HG02870 (cell line): ENCODE measurements at regions not wholly inside any gene's neighbourhood (a gene's known extent, or its start where the extent isn't known, plus 50 kb on each side); places are given as distances from the start of the nearest gene placed in this dataset.
"Not testable (repeated sequence)": the region's sequence is repeated elsewhere in the genome, so short reads cannot be mapped to it uniquely, and the experiment has no call there.

ENCODE experiments used
- ATAC-seq: cut with Tn5 transposase; IDR thresholded peaks from one replicate; pipeline ENCODE4 v1.9.1; 2021; ENCODE audit warnings: mild to moderate bottlenecking, moderate library complexity; ENCODE audit not compliant: unreplicated experiment

DNA sequence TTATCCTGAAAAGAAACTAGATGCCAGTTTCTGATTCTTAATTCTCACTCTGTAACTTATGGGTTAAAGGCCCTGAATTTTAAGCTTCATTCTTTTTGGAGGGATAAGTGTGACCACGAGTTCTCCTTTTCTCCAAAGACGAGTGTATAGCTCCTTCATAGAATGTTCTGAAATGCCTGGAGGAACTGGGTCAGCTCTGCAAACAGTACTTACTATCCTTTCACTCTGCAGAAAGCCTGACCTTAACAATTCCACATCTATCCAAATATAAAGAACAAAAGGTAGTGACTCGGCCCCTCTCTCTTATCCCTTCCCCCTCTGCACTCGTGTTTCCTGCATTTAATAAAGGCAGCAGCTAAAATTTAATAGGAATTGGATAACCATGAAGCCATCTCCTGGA, 150.5 kb downstream of the LYPLAL1 start:
- no peak for ATAC-seq

DNA sequence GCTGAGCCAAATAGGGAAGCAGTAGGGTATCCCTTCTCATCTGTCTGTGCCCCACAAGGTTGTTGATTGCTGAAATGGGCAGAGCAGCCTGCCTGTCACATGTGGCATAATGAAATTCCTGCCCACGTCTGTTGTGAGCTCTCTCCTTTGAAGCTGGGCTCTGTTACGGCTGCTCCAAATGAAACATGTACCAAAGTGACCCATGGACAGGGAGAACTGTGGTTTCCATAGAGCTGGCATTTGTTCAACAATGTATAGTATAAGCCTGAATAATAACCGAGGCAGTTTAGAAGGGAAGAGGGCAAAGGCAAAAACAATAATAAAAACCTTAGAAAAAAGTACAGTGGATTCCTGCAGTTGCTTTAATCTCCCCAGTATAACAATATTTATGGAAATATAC, 149.7 kb downstream of the LYPLAL1 start:
- no peak for ATAC-seq

DNA sequence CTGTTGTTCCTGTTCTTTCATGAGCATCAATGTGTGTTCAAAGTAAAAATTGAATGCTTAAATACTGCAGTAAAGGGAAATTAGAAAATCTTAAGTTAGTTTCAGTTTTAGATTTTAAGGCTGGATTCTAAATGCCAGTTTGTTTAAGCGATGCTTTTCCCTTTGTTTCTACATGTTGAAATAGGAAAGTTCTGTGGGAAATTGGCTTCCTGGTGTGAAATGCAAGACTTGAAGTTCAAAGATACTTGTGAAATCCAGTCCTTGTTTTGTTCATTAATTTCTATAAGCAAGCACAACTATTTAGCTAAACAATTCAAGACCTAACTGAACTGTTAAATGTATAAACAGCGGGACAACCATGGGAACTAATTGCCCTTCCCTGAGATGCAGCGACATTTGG, 149.1 kb downstream of the LYPLAL1 start:
- ATAC-seq = no peak

DNA sequence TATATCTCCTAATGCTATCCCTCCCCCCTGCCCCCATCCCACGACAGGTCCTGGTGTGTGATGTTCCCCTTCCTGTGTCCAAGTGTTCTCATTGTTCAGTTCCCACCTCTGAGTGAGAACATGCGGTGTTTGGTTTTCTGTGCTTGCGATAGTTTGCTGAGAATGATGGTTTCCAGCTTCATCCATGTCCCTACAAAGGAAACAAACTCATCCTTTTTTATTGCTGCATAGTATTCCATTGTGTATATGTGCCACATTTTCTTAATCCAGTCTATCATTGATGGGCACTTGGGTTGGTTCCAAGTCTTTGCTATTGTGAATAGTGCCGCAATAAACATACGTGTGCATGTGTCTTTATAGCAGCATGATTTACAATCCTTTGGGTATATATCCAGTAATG, 146.9 kb downstream of the LYPLAL1 start:
- not testable (repeated sequence) for ATAC-seq

DNA sequence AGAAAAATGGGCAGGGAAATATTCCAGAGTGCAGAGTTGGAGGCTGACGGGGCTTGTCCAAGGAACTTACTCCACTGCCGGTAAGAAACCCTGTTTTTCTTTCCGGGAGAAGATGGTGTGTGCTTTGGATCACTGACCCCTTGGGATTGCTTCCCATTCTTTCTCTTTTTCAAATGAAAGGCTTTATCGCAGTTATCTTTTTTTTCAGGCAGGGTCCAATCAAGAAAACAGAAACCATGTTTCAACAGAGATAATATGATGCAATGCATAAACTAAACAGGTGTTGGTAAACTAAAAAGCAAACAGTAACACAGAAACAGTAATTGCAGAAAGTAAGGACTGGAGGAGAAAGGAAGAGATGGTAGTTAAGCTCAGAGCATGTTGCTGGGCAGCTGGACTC, 145.1 kb downstream of the LYPLAL1 start:
- ATAC-seq = no peak

DNA sequence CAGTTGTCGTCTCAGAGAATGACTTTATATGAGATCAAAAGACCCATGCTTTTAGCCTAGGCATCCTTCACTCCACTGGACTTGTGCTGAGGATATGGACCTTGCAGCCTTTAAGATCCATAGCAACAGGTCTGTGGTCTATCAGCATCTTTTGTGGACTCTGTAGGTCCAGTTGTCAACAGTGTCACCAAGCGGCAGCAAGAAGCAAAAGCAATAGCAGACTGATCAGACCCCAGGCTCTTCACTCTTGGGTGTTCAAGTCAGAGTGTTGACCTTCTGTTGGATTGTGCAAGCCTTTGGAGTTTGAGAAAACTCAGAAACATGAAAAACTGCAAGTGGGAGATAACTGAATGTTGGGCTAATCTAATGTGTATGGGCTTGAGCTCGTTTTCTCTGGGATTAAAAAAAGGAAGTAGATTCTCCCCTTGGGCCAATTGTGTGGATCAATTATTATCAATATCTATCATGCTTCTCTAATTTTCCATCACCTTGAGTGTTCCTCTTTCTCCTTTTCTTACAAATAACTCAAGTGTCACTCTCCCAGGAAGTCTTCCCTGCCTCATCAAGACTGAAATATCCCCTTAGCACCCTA, 144.2 kb downstream of the LYPLAL1 start:
- ATAC-seq = no peak

DNA sequence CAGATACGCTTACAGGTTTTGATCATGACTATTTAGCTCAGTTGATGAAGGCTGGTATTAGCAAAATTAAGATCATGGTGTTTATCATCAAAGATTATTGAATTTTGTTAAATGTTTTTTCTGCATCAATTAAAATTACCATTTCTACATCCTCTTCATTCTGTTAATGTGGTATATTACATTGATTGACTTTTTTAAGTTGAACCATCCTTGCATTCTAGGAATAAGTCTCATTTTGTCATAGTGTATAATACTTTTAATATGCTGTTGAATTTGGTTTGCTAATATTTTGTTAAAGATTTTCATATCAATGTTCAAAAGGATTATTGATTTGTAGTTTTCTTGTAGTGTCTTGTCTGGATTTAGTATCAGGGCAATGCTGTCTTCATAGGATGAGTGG, 142.4 kb downstream of the LYPLAL1 start:
- ATAC-seq = no peak

DNA sequence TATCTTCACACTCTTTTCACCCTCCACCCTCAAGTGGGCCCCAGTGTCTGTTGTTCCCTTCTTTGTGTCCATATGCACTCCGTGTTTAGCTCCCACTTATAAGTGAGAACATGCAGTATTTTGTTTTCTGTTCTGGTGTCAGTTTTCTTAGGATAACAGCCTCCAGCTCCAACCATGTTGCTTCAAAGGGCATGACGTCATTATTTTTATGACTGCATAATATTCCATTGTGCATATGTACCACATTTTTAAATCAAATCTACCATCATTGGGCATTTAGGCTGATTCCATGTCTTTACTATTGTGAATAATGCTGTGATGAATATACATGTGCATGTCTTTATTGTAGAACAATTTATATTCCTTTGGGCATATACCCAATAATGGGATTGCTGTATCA, 140.3 kb downstream of the LYPLAL1 start:
- ATAC-seq = no peak

DNA sequence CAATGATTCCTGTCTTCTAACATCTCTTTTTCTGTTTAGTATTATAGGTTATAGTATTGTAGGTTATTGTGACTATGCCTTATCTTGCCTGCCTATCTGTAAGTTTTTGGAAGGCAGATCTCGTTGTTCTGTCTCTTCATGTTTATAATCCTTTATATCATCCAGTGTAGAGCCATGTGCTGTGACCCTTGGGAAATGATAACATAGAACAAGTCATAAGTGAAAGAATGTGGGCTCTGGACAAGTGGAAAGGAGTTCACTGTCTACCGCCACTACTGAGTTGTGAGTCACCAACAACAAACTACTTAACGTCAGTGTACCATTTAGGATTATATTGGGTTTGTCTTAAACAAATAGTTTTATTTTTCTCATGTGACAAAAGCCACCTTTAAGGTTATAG, 139.3 kb downstream of the LYPLAL1 start:
- ATAC-seq = no peak

DNA sequence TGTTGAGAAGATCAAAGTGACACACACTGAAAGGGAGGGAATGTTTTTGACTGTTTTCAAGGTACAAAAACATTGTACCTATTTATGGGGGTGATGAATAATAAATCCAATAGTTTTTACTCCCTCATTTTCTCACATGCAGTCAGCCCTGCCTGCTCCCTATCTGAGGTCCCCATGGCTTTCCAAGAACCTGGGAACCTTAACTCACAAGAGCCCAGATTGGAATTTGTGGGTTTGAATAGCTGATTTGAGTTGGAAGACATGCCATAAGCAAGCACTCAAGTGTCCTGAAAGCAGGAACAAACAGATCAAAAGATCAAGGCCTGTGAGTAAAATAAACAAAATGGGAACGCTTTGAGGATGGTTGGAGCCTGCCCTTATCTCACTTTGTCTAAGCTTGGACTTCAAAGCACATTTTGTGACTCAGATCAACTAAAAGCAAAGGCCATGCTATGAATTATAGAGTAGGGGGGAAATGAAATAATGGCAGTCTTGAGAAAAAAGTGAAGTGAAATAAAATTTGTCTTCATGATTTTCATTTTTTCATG, 136.6 kb downstream of the LYPLAL1 start:
- no peak for ATAC-seq

DNA sequence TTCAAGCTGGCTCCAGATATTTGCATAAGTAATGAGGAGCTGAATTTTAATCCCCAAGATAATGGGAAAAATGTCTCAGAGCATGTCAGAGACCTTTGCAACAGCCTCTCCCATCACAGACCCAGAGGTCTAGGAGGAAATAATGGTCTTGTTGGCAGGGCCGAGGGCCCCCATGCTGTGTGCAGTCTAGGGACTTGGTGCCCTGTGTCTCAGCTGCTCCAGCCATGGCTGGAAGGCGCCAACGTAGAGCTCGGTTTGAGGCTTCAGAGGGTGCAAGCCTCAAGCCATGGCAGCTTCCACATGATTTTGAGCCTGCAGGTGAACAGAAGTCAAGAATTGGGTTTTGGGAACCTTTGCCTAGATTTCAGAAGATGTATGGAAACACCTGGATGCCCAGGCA, 134.7 kb downstream of the LYPLAL1 start:
- no peak for ATAC-seq

DNA sequence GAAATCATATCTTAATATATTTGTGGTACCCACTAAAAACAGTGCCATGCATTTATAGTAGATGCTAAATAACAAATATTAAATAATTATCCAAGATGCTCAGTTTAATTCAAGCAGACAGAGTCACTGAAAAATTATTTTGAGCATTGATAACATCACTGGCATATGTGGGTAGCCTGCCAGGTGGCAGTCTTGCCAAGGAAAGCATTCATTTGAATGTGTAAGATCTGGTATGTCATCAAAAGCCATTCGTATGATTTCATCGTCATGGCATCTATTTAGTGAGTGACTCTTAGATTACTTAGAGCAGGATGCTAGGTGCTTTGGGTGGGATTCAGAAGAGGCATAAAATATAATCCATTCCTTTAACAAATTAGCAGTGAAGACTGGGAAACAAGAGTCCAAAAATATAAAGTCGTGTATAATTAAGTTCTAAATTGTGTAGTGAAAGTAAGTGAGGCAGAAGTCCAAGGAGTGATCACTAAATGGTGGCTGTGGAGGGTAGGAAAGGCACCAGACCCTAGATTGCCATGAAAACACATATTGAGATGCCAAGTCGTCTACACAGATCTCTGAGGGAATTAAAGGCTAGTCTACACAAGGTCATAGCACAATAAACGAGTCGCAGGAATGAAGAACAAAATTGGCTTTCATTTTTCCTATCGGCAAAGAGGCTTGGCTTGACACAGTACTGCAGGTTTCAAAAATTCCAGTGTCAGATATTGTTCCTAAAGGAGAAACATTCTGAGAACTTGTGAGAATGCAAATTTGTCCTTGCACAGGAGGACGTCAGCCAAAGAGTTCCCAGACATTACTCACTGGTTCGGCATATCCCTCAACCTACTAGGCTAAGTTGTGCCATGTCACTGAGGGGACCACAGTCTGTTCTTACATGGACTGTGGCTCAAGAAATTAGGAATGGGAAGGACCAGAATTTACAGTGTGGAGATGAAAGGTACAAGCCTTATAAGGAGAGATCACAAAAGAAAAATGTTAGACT, 130.8 kb downstream of the LYPLAL1 start:
- no peak for ATAC-seq

DNA sequence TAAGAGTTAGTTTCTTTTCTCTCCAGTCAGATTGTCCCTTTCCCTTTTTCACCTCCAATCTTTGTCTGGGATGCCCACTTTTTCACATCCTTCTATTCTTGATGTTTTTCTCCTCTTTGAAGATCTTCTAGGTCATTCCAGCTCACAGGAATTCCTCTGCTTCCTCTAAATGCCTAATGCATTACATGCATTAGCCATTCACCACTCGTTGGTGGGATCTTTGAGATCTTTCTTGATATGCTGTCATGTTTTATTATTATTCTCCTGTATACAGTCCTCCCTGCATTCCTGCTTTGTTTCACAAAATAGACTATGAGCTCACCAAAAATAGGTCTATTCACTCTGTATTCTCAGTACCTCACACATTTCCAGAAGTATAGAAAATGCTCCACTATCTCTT, 129.0 kb downstream of the LYPLAL1 start:
- no peak for ATAC-seq

DNA sequence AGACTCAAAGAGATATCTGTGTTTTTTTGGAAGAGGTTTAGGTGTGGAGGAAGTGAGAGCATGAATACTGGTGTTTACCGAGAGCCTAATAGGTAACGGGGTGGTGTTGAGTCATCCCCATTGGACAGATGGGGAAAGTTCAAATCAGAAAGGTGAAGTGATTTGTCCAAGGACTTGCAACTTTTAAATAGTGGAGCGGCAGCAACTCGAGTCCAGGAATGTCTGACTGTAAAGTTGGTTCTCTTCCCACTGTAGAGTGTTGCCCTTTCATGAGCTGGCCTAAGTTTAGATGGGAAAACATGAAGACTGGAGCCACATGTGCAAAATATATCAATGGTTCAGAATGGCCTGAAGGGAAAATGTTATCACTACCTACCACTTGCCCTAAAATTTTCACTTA, 125.7 kb downstream of the LYPLAL1 start:
- ATAC-seq = no peak

DNA sequence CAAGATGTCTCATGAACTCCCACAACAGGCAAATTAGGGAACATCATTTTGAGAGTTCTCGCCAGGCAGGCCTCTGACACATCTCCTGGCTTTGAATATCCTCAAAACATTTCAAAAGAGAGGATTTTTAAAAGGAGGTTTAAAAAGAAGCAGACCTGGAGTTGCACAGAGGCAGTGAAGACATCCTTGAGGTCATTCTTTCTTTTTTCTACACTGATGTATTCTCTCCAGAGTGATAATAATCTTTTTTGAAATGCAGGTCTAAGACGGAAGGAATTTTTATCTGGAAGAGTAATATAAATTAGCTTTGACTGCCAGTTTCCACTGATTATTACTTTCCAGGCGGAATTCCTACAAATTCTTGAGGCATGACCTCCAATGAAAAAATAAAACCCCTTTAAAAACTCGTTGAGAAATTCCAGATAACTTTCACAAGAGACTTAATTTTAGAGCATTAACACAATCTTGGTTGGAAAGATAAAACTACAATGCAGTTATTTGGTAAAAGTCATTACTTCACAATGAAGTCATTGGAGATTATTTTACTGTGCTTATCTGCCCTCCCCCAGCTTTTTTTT, 125.0 kb downstream of the LYPLAL1 start:
- no peak for ATAC-seq

DNA sequence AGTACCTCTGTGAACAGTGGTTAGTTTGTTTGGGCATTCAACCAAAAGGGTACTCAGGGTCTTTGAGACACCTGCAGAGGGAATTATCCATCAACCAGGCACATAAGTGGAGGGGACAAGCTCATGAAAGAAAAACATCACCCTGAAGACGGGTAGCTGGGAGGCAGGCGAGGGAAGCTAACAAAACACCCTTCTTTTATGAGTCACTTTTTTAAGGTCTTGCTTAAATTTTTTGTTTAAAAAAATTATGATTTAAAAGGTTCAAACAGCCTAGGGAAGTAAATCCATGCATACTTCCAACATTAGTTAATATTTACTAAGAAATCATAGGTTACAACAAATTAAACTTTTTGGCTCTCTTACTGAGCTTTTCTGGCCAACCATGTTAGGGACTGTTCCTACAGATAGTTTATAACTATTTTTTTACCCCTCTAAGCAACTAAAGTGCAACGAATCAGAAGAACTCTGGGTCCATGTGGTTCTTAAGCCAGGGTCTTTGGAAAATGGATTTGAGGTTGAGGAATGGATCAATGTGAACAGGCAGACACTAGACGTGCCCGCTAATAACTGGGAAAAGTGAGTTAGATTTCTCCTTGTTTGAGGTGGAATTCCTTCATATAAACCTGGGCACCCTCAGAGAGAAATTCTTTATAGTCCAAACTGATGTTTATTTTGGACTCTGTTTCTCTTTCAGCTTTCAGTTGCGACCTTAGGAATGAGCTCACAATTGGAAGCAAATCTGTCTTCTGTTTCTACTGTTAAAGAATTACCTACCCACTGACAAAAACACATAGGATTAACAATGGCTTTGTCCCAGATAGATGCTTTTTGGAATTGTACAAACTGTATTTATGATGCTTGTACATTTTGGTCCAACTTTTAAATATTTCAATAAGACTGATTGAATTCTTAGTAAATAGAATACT, 123.0 kb downstream of the LYPLAL1 start:
- no peak for ATAC-seq

DNA sequence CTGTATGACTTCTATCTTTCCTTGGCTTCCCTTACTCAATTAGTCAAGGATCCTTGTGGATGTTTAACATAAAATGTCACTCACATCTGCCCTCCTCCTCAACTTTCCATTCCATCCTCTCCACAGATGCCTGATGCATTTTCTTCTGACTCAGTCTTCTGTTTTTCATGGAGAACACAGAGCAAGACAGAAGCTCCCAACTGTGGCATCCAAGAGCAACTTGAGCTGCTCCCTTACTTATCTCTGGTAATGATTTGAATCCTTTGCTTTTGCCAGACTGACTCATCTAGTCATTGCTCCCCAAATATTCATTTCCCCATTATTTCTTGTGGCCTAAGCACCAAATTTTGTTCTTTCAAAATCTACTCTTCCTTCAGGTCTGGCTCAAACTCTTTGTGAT, 120.6 kb downstream of the LYPLAL1 start:
- ATAC-seq = no peak

DNA sequence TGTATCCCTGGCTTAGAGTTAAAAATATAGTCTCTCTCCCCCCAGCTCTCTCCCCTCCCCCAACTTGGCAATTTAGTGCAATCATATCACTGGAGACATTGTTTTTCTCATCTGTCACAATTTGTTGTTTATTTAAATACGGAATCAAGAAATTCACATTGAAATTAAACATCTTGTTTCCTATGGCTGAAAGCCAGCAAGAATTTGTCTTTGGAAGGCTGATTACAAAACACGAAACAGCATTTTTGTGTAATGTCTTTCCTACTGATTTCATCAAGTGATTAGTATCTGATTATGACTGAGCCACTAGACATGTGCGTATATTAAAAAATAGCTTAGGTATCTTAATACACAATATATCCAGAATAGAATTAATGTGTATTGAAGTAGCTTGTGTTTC, 119.7 kb downstream of the LYPLAL1 start:
- ATAC-seq = no peak

DNA sequence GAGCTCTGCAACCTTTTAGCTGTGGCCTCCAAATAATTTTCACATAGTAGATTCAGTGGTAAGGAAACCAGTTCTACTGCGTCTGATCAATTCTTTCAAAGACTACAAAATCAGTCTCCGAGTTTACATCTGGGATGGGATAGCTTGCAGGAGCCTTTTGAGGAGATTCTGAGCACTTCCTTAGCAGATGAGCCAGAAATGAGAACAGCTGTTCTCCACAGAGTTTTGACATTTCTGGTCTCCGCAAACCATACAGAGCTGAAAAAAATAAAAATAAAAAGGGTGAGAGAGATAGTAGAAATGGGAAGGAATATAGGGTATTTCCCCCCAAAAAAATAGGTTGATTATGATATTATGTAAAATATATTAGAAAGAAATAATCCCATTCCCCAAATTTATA, 119.3 kb downstream of the LYPLAL1 start:
- ATAC-seq = no peak

DNA sequence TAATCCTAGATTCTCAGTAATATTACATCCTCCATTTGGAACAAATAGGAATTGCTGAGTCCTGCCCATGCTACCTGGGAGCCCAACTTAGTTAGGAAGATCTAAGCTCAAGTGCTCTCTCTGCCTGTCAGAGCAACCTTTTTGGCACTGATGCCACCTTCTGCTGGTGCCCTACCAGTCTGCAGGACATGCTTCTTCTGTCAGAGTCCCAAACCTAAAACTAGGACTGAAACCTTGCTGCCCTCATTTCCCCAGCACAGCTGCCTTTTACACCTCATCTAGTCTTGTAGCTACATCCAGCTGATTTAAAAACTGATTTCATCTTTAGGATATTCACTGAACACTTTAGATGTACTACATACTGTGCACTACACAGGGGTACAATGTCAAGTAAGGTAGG, 118.7 kb downstream of the LYPLAL1 start:
- ATAC-seq = no peak

DNA sequence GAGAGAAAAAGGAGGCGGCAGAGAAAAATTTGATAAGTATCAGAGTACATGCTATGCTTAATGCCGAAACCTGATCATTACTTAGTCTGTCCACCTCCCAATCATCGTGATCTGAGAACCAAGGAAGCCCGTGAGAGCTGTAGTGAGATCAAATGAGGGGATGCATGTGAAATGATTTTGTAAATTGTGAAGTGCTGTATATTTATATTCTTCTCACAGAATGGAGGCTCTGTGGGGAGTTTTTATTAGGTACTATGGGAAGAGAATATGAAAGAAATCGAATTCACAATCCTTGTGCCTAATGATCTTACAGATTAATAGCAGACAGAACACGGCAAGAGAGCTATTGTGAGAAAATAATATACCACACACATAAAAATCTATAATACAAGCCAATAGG, 115.5 kb downstream of the LYPLAL1 start:
- ATAC-seq = no peak
